ENCODE measurements at regions not wholly inside any gene's neighbourhood (a gene's known extent, or its start where the extent isn't known, plus 50 kb on each side); places are given as distances from the start of the nearest gene placed in this dataset.

DNA sequence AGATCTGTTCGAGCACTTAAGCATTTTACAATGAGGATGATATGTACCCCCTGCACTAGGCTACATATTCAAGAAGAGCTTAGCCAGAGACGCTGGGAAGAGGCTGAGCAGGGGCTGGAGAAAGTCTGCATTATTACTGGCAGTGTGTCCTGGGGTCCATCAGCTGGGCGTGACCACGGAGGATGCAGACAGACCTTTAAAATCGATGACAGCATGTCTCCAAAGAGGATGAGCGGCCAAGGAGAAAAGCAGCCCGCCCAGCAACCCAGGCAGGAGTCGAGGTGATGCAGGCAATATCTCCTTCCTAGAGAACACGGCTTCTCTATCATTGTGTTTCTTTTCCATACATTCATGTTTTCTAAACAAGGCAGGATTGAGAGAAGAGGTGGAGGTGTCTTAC is 300.7 kb downstream of the USP46 start:
- Histone ChIP-seq H4K20me1 (ENCODE audit: insufficient read depth, low read length) (no peaks in the 10 kb centered on the region), H3K9me2 (ENCODE audit: insufficient read depth, low read length) (no peaks in the 10 kb centered on the region; the same call in 1 of the 2 replicates), H3K79me2 (ENCODE audit: insufficient read depth, low read depth, low read length) (no peaks in the 10 kb centered on the region), H3K4me2 (ENCODE audit: low read length) (no peak overlapping the region), H3K4me1 (ENCODE audit: insufficient read depth, low read length, poor library complexity, severe bottlenecking) (no peaks in the 10 kb centered on the region), H3K36me3 (ENCODE audit: insufficient read depth, low read length) (no peaks in the 10 kb centered on the region), H3K4me3 (ENCODE audit: low read depth, low read length, poor library complexity, severe bottlenecking) (no peak overlapping the region), H3K27ac (ENCODE audit: low read depth, low read length, poor library complexity, severe bottlenecking) (no peak overlapping the region), H2AFZ (ENCODE audit: low read length) (no peak overlapping the region), H3K9me3 (ENCODE audit: low read length) (no peaks in the 10 kb centered on the region)
- DNase-seq (ENCODE audit: low spot score): no peak
- POLR2A ChIA-PET: no interaction called here
- intact Hi-C loops (cut with micrococcal nuclease; ENCODE audit: unreplicated experiment): no loop called here
- CTCF ChIA-PET (ENCODE audit: unreplicated experiment): no interaction called here
- no TSS peak for BruUV-seq (replicated peaks)
- TF ChIP-seq, protein P1, sequence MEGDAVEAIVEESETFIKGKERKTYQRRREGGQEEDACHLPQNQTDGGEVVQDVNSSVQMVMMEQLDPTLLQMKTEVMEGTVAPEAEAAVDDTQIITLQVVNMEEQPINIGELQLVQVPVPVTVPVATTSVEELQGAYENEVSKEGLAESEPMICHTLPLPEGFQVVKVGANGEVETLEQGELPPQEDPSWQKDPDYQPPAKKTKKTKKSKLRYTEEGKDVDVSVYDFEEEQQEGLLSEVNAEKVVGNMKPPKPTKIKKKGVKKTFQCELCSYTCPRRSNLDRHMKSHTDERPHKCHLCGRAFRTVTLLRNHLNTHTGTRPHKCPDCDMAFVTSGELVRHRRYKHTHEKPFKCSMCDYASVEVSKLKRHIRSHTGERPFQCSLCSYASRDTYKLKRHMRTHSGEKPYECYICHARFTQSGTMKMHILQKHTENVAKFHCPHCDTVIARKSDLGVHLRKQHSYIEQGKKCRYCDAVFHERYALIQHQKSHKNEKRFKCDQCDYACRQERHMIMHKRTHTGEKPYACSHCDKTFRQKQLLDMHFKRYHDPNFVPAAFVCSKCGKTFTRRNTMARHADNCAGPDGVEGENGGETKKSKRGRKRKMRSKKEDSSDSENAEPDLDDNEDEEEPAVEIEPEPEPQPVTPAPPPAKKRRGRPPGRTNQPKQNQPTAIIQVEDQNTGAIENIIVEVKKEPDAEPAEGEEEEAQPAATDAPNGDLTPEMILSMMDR (conservative IDR thresholded peaks at IDR 0.05; ENCODE audit: low read length): no peak
- TF ChIP-seq EZH2phosphoT487 (IDR thresholded peaks at IDR 0.05; ENCODE audit: borderline replicate concordance, low read depth, low read length): no peak

DNA sequence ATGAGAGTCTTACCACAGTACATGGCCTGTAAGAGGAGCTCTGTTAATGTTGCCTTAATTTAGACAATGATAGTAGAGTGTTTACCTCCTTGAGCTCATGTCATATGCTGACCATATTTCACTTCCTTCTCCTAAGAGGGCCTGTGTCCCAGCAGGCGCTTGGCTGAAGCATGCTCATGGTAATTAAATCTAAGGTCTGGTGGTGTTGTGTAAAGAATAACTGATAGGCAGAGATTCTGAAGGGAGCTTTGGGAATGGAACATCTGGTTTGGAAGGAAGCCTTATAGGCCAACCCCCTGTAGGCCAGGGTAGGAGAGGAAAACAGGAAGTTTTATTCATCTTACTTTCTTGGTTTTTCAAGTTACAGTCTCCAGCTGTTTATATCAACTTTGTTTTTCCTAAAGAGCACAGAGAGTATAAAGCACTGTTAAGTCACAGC is 300.2 kb downstream of the USP46 start:
- no TSS peak for BruUV-seq (replicated peaks)
- Histone ChIP-seq H3K4me1 (ENCODE audit: insufficient read depth, low read length, poor library complexity, severe bottlenecking) (no peaks in the 10 kb centered on the region), H3K4me2 (ENCODE audit: low read length) (no peak overlapping the region), H3K4me3 (ENCODE audit: low read depth, low read length, poor library complexity, severe bottlenecking) (no peak overlapping the region), H4K20me1 (ENCODE audit: insufficient read depth, low read length) (no peaks in the 10 kb centered on the region), H3K36me3 (ENCODE audit: insufficient read depth, low read length) (no peaks in the 10 kb centered on the region), H3K9me2 (ENCODE audit: insufficient read depth, low read length) (no peaks in the 10 kb centered on the region; the same call in 1 of the 2 replicates), H2AFZ (ENCODE audit: low read length) (no peak overlapping the region), H3K79me2 (ENCODE audit: insufficient read depth, low read depth, low read length) (no peaks in the 10 kb centered on the region), H3K9me3 (ENCODE audit: low read length) (no peaks in the 10 kb centered on the region), H3K27ac (ENCODE audit: low read depth, low read length, poor library complexity, severe bottlenecking) (no peak overlapping the region)
- DNase-seq (ENCODE audit: low spot score): no peak
- ChIA-PET CTCF (ENCODE audit: unreplicated experiment) (interaction anchor here (0.6 kb wide), 1 partner anchor 535 kb away, joined by 3 read pairs; no protein-coding TSS in a partner anchor), POLR2A (no interaction called here)
- intact Hi-C loops (cut with micrococcal nuclease; ENCODE audit: unreplicated experiment): no loop called here
- no peak for TF ChIP-seq EZH2phosphoT487 (IDR thresholded peaks at IDR 0.05; ENCODE audit: borderline replicate concordance, low read depth, low read length)
- TF ChIP-seq, protein P1 (conservative IDR thresholded peaks at IDR 0.05; ENCODE audit: low read length): no peak

DNA sequence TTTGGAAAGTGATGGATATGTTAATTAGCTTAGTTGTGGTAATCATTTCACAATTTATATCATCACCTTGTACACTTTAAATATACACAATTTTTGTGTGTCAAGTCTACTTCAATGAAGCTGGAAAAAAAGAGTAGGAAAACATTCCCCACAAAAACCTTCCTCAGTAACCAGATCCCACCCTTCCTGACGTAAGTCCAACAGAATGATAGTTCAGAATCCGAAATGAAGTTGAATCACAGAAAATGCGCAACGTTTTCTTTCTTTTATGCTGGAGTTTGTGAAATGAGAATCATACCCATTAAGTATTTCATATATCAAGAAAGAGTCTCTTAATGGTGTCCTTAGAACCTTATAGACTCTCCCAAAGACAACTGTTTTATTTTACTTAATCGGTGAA is 292.9 kb downstream of the USP46 start:
- ChIA-PET POLR2A (no interaction called here), CTCF (ENCODE audit: unreplicated experiment) (no interaction called here)
- H3K36me3 ChIP-seq (ENCODE audit: insufficient read depth, low read length): no peaks in the 10 kb centered on the region
- DNase-seq (ENCODE audit: low spot score): no peak
- intact Hi-C loops (cut with micrococcal nuclease; ENCODE audit: unreplicated experiment): no loop called here
- H3K79me2 ChIP-seq (ENCODE audit: insufficient read depth, low read depth, low read length): no peaks in the 10 kb centered on the region
- no peak overlapping the region for H3K4me3 ChIP-seq (ENCODE audit: low read depth, low read length, poor library complexity, severe bottlenecking)
- no peaks in the 10 kb centered on the region for H3K4me1 ChIP-seq (ENCODE audit: insufficient read depth, low read length, poor library complexity, severe bottlenecking)
- H4K20me1 ChIP-seq (ENCODE audit: insufficient read depth, low read length): no peaks in the 10 kb centered on the region
- no peak overlapping the region for H3K4me2 ChIP-seq (ENCODE audit: low read length)
- H3K27ac ChIP-seq (ENCODE audit: low read depth, low read length, poor library complexity, severe bottlenecking): no peak overlapping the region
- no peaks in the 10 kb centered on the region; the same call in 1 of the 2 replicates for H3K9me2 ChIP-seq (ENCODE audit: insufficient read depth, low read length)
- H3K9me3 ChIP-seq (ENCODE audit: low read length): no peaks in the 10 kb centered on the region
- no peak for TF ChIP-seq EZH2phosphoT487 (IDR thresholded peaks at IDR 0.05; ENCODE audit: borderline replicate concordance, low read depth, low read length)
- TF ChIP-seq, protein P1 (conservative IDR thresholded peaks at IDR 0.05; ENCODE audit: low read length): no peak
- H2AFZ ChIP-seq (ENCODE audit: low read length): no peak overlapping the region
- no TSS peak for BruUV-seq (replicated peaks)
